Loucy (cell line): ENCODE measurements at regions not wholly inside any gene's neighbourhood (a gene's known extent, or its start where the extent isn't known, plus 50 kb on each side); places are given as distances from the start of the nearest gene placed in this dataset.

Experiments
- H2AFZ ChIP-seq: fragments of 200-600 bp; sonication (generic); 2 replicates; pipeline ENCODE4 v1.6.0; 2016; ENCODE audit warnings: antibody characterized with exemption, mild to moderate bottlenecking, low read length, moderate library complexity
- H3F3A ChIP-seq: fragments of 200-600 bp; 2 replicates; pipeline ENCODE4 v1.6.0; 2016; ENCODE audit warnings: antibody characterized with exemption, low read depth, mild to moderate bottlenecking
- H3K27me3 ChIP-seq: fragments of 200-600 bp; sonication (generic); 2 replicates; pipeline ENCODE4 v1.6.1; 2014; ENCODE audit warnings: low read length, mild to moderate bottlenecking; ENCODE audit not compliant: insufficient read depth, poor library complexity, severe bottlenecking
- H3K36me3 ChIP-seq: fragments of 200-600 bp; sonication (generic); 2 replicates; pipeline ENCODE4 v1.6.1; 2016; ENCODE audit warnings: low read length; ENCODE audit not compliant: insufficient read depth
- H3K4me1 ChIP-seq: fragments of 200-600 bp; sonication (generic); 2 replicates; pipeline ENCODE4 v1.5.1; 2014; ENCODE audit warnings: low read length, mild to moderate bottlenecking; ENCODE audit not compliant: insufficient read depth, poor library complexity, severe bottlenecking
- H3K4me2 ChIP-seq: fragments of 200-600 bp; sonication (generic); 2 replicates; pipeline ENCODE4 v1.6.0; 2014; ENCODE audit warnings: antibody characterized with exemption, low read length, low read depth, mild to moderate bottlenecking; ENCODE audit not compliant: poor library complexity, severe bottlenecking
- H3K4me3 ChIP-seq: fragments of 200-600 bp; sonication (generic); 2 replicates; pipeline ENCODE4 v1.5.1; 2014; ENCODE audit warnings: low read length, mild to moderate bottlenecking, mixed read lengths; ENCODE audit not compliant: poor library complexity, severe bottlenecking
- H3K79me2 ChIP-seq: fragments of 200-600 bp; sonication (generic); 2 replicates; pipeline ENCODE4 v1.6.1; 2014; ENCODE audit warnings: low read length; ENCODE audit not compliant: insufficient read depth
- H3K9ac ChIP-seq: fragments of 200-600 bp; sonication (generic); 2 replicates; pipeline ENCODE4 v1.6.0; 2014; ENCODE audit warnings: mild to moderate bottlenecking, low read depth, low read length, moderate library complexity; ENCODE audit not compliant: poor library complexity, severe bottlenecking
- H3K9me2 ChIP-seq: fragments of 200-600 bp; sonication (generic); replicated peaks from 2 replicates; pipeline ENCODE4 v1.6.1; 2016; ENCODE audit warnings: low read depth, low read length, mixed read lengths
- H3K9me3 ChIP-seq: fragments of 200-600 bp; sonication (generic); 2 replicates; pipeline ENCODE4 v1.6.1; 2014; ENCODE audit warnings: mild to moderate bottlenecking, antibody characterized with exemption, low read length, low read depth; ENCODE audit not compliant: insufficient read depth
- H4K20me1 ChIP-seq: fragments of 200-600 bp; sonication (generic); 2 replicates; pipeline ENCODE4 v1.6.0; 2014; ENCODE audit warnings: antibody characterized with exemption, low read length, mild to moderate bottlenecking; ENCODE audit not compliant: insufficient read depth, poor library complexity, severe bottlenecking
- CTCF ChIP-seq: fragments of 200-600 bp; sonication (generic); conservative IDR thresholded peaks from 2 replicates; pipeline ENCODE4 v1.5.1; 2014; ENCODE audit warnings: mild to moderate bottlenecking, antibody characterized with exemption, low read length
- EZH2phosphoT487 ChIP-seq: fragments of 200-600 bp; IDR thresholded peaks from 2 replicates; pipeline ENCODE4 v1.6.1; 2018; ENCODE audit warnings: antibody characterized with exemption, mild to moderate bottlenecking, moderate library complexity, borderline replicate concordance

DNA sequence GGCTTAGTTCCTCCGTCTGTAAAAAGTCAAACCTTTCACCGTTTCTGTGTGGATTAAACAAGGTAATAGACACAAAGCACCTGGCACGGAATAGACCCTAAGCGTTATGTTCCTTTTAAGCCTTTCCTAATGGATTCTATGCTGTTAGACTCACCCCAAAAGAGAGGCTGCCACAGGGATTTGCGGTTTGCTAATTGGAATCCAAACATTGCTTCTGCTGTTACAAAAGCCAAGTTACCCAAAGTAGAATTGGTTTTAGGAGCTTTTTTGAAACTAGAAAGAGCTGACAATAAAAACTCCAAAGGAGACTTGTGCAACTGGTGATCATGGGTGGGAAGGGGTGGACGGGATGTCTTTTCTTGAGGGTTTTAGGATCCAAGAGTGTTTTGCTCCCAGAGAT, 178.0 kb downstream of the BMP7 start:
- Histone ChIP-seq H3K4me1 (no peaks in the 10 kb centered on the region), H3K27me3 (no peaks in the 10 kb centered on the region), H2AFZ (no peak overlapping the region), H3K4me3 (no peak overlapping the region), H4K20me1 (no peaks in the 10 kb centered on the region), H3K9me2 (no peaks in the 10 kb centered on the region), H3K9ac (no peak overlapping the region), H3F3A (no peaks in the 10 kb centered on the region), H3K9me3 (no peaks in the 10 kb centered on the region), H3K36me3 (no peaks in the 10 kb centered on the region), H3K79me2 (no peaks in the 10 kb centered on the region), H3K4me2 (no peak overlapping the region)
- TF ChIP-seq CTCF = no peak
- no peak for TF ChIP-seq EZH2phosphoT487

DNA sequence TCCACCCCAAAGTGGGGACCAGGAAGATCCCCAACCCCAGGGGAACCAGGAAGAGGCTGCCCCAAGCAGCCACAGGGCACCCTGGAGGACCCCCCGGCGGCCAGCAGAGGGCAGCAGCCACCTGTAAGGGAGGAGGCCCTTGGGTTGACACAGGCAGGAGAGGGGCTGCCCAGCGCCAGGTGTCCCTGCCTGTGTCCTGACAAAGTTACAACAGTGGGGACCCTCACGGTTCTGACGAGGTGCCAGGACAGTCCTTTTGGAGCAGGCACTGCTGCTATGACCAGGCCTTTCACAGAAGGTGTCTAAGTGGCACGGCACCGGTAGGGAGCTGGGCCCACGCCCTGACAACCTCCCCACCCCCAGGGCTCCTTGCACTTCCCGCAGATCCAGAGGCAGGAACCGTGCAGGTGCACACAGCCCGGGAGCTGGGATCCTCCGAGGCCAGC, 176.7 kb downstream of the BMP7 start:
- Histone ChIP-seq H3K79me2 (no peaks in the 10 kb centered on the region), H3K4me2 (no peak overlapping the region), H3K9ac (no peak overlapping the region), H4K20me1 (no peaks in the 10 kb centered on the region), H3K4me3 (no peak overlapping the region), H3K27me3 (no peaks in the 10 kb centered on the region), H3K9me2 (no peaks in the 10 kb centered on the region), H3F3A (no peaks in the 10 kb centered on the region), H2AFZ (peak overlapping the region; percentile 71), H3K4me1 (no peaks in the 10 kb centered on the region), H3K9me3 (no peaks in the 10 kb centered on the region), H3K36me3 (no peaks in the 10 kb centered on the region)
- TF ChIP-seq EZH2phosphoT487 (no peak), CTCF (peak; percentile 90)

DNA sequence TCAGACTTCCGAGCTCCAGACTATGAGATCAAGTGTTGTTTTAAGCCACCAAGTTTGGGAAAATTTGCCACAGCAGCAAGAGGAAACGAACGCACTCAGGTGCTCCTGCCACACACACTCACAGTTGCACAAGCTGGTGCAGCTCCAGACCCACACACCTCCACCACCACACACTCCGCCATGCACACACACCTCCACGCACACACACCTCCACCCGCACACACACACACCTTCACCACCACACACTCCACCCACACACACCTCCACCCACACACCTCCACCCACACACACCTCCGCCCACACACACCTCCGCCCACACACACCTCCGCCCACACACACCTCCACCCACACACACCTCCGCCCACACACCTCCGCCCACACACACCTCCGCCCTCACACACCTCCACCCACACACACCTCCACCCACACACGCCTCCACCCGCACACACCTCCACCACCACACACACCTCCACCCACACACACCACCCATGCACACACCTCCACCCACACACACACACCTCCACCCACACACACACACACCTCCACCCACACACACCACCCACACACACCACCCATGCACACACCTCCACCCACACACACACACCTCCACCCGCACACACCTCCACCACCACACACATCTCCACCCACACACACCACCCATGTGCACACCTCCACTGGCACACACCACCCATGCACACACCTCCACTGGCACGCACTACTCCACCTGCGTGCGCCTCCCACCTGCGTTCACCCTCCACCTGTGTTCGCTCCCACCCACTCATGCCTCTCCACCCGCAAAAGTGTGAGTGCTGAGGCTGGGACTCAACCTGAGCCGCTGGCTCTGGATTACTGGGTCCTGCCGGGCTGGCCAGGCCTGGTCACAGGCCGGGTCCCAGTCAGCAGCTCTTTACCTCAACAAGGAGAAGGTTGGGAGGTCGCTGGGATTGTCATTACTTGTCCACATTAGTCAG, 175.6 kb downstream of the BMP7 start:
- Histone ChIP-seq H2AFZ (no peak overlapping the region), H3F3A (no peaks in the 10 kb centered on the region), H3K9ac (no peak overlapping the region), H3K4me1 (no peaks in the 10 kb centered on the region), H3K9me3 (no peaks in the 10 kb centered on the region), H3K9me2 (no peaks in the 10 kb centered on the region), H3K4me2 (no peak overlapping the region), H3K27me3 (no peaks in the 10 kb centered on the region), H3K79me2 (no peaks in the 10 kb centered on the region), H3K4me3 (no peak overlapping the region), H4K20me1 (no peaks in the 10 kb centered on the region), H3K36me3 (no peaks in the 10 kb centered on the region)
- no peak for TF ChIP-seq EZH2phosphoT487
- no peak for TF ChIP-seq CTCF
